Brain pericyte (primary cell): ENCODE measurements at regions not wholly inside any gene's neighbourhood (a gene's known extent, or its start where the extent isn't known, plus 50 kb on each side); places are given as distances from the start of the nearest gene placed in this dataset.
"Not testable (repeated sequence)": the region's sequence is repeated elsewhere in the genome, so short reads cannot be mapped to it uniquely, and the experiment has no call there.

ENCODE experiments used
- DNase-seq: peaks from one replicate; pipeline ENCODE4 v3.0.0-alpha.2; 2012; ENCODE audit warnings: low read depth, low spot score

DNA sequence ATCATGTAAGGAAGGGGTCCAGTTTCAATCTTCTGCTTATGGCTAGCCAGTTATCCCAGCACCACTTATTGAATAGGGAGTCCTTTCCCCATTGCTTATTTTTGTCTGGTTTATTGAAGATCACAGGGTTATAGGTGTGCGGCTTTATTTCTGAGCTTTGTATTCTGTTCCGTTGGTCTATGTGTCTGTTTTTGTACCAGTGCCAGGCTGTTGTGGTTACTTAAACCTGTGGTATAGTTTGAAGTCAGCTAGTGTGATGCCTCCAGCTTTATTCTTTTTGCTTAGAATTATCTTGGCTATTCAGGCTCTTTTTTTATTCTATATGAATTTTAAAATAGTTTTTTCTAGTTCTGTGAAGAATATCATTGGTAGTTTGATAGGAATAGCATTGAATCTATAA, 234.6 kb upstream of the CASK start:
- DNase-seq, result not testable (repeated sequence)

DNA sequence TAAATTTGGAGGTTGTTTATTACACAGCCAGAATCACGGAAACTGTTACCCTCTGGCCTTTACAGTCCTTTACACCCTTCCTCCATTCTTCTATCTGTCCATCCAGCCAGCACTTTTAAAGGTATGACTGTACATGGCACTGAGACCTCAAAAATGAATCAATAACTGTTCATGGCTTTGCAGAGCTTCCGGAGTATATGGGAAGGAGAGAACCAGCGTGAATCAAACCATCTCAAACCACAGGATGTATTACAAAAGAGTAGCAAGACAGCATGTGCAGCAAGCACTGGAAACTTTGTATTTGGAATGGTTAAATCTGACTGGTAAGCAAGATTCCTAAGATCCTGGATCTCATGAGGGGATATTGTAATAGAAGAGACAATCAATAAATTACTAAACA, 228.5 kb upstream of the CASK start:
- no peak for DNase-seq

DNA sequence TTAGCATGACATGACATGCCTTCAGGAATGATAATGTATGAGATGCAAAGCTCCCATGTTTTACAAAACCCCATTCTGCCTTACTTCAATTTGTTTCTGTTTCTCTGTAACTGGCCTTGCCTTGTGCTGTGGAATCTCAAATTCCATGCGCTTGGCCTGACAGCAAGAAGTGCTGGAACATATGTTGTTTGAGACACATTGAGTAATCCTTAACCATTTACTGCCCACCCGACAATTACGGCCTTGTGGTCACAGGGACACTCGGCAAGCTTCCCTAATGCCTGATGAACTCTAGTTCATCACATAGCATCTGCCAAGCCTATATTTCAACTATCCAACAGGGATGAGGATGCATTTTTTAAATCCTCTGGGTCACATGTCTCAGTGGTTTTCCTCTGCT, 226.4 kb upstream of the CASK start:
- DNase-seq, result no peak

DNA sequence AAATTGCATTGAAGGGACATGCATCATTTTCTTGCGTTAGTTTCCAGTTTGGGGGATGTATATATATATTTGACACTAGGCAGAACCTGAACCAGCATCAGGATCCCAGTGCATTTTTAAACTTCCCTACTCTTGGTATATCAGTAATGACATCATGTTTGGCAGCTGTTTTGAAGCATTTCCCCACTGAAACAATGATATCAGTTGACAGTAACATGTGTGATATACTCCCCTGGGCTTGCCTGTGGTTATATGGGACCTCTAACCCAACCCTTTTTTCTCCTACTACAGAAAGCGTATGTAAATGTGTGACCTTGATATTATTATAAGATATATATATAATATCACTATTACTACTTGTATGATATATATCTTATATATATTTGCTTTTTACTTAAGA, 225.9 kb upstream of the CASK start:
- no peak for DNase-seq

DNA sequence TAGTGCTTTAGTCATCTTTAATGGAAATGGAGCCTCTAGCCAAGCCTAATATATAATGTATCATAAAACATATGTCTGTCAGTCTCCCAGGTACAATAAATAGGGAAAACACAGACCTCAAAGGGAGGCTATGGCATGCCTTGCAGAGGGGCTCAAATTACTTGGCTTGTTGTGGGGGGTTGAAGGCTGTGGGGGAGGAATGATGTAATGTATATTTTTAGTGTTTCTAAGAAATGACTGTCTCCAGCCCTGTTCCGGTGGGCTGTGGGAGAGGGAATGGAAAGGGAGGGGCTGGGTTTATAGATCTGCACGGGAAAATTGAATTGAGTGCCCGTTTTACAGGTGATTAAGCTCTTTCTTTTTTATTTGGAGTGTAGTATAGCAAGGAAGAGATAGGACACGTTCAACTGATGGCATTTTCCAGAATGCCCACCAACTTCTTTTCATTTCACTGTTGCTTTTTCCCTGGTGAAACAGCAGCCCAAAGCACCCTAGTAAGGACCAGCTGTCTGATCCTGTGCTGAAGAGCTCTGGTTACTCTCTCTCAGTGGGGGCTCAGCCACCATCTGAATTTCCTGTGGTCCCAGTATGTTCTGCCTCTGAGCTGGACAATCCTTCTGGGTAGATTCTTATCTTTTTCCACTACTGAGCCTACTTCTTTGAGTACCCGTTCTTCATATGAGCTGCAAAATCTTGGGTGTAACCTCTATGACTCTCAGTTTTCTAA, 220.7 kb upstream of the CASK start:
- DNase-seq, result no peak

DNA sequence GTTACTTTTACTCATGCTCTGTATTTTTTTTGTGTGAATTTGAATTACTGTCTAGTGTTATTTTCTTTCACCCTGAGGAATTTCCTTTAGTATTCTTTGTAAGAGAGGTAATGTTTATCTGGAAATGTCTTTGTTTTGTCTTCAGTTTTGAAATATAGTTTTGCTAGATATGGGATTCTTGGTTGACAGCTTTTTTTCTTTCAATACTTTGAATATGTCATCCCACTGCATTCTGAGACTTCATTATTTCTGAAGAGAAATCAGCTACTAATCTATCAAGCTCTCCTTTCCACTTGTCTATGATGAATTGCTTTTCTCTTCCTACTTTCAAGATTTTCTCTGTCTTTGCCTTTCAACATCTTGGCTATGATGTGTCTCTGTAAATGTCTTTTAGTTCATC, 217.0 kb upstream of the CASK start:
- DNase-seq, result no peak

DNA sequence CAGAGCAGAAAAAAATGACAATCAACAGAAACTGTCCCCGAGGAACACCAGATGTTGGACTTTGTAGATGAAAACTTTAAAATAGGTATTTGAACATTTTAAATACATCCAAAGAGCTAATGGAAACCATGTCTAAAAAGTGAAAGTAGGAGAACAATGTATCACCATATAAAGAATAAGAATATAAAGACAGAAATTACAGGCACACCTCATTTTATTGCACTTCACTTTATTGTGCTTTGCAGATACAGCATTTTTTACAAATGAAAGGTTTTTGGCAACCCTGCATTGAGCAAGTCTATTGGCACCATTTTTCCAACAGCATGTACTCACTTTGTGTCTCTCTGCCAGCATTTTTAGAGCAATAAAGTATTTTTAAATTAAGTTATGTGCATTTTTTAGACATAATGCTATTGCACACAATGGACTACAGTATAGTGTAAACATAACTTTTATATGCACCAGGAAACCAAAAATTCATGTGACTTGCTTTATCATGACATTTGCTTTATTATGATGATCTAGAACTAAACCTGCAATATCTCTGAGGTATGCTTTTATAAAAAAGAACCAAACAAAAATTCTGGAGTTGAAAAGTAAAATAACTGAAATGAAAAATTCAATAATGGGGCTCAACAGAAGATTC, 212.4 kb upstream of the CASK start:
- no peak for DNase-seq

DNA sequence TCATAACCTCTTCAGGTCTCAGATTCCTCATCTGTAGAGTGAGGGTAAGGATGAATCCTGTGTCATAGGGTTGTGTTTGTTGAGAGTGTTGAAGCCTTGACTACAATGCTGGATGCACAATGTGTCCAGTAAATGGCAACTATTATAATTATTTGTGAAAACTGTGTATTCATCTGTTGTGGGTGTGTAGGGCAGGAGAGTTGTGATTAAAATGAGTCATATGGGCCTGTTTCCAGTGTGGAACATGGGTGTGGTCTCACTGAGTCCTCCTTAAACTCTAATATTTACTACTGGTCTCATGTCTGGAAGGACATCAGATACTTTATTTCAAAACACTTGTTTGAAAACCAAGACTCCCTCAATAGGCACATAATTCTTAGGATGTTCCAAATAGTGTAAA, 208.5 kb upstream of the CASK start:
- no peak for DNase-seq

DNA sequence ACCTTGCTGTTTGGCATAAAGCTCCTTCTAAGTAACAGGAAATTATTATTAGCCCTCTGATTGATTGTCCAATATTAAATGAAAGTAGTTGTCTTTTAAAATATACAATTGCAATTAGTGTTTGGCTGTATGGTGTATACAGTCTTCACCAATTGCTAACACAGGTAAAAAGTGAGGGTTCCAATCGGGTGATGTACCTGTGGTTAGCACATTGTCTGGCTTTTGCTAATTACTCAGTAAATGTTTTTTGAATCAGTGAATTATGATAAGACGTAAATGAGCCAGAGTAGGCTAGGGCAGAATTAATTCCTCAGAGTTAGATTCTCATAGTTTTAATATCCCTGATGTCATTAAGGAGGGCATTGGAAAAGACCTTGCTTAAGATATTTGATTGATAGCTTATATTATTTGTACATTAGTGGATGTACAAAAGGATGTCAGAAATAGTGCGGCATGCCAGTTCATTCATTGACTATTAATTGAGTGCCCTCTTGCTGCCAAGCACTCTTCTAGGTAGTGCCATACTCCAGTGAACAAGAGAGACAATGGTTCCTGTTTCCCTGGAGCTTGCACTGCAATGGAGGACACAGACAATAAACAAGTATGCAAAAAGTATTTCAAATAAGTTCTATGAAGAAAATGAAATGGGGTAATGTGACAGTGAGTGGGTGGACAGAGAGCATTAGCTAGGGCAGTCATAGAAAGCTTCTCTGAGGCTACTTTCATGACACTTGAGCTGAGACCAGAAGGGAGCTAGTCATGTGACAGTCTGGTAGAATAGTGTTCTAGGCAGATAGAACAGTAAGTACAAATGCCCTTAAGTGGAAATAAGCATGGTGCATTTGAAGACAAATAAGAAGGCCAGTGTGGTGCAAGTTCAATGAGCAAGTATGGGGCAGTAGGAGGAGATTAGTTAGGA, 205.9 kb upstream of the CASK start:
- no peak for DNase-seq

DNA sequence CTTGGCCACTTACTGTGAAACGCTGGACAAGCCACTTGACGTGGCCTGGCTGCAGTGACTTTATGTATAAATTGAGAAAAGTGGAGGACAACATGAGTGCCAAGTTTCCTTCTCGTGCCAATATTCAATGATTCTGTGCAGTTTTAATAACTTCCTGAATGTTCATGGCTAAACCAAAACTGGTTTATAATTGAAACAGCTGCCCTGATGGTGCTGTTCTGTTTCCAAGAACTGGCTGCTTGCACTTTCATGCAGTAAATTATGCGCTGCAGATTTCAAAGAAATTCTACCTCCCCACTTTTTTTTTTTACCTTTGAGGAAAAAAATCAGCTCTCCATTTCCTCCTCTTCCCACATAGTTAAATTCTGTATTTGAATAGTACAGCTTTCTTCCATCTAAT, 205.2 kb upstream of the CASK start:
- DNase-seq, result no peak

DNA sequence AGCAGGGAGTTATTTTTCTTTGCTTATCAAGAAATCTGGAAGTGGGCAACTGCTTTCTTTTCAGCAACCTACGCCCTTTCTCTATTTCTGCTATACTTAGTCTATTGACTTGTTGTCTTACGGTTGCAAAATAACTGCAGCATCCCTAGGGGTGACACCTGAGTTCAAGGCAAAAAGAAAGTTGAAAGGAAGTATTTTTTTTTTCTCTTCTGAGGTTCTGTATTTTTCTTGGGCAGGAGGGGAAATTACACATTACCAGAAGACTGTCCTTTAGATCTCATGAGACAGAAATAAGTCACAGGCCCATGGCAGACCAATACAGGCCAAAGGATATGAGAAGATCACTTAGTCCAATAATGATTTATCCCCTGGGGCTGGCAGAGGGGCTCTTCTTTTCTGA, 204.7 kb upstream of the CASK start:
- DNase-seq, result no peak

DNA sequence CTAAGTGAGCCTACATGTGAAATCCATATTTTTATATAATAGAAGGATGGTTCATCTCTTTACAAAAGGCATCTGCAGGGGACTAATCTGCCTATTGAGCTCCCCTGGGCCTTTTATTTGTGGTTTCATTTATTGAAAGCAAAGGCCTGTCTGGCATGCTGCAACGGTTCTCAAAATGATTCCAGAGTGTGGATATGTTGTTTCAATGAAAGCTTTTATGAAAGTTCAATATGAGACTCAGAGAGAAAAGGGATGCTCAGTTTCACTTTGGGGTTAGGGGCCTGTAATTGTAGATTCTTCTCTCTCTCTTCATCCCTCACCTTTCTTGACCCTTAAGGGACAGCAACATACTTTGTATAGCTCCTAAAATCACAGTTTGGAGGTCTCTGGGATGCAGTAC, 204.2 kb upstream of the CASK start:
- no peak for DNase-seq

DNA sequence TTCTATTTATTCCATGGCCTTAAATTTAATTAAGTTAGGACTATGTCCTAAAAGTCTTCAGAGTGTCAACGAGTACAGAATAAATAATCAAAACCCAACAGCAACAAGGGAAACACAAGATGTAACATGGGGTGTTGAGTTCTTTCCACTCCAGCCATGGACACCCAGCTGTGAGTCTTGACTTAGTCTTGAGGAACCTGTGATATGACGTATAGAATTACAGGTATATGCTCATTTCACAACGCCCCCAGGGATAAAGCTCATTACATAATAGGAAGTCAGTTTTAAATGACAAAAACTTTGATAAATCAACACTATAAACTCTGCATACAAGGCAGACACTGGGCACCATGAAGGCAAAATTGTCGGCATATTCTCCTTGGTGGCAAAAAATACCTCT, 200.0 kb upstream of the CASK start:
- DNase-seq, result no peak

DNA sequence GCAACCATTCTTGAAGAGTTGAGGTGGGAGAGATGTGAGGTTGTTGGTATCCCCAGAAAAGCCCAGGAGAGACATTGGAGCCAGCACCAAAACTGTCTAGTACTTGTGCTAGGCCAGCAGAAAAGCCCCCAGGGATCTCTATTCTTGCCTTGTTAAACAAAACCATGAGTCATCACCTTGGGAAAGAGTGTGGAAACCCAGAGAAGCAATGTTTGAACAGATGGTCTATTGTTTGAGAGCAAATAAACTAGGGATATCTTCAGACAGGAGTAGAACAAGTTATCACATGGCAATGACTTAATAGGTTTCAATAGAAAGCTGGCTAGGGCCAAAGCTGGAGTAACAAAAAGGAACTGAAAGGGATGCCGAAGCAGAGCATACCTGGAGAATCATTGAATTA, 195.7 kb upstream of the CASK start:
- peak; percentile 49 for DNase-seq

DNA sequence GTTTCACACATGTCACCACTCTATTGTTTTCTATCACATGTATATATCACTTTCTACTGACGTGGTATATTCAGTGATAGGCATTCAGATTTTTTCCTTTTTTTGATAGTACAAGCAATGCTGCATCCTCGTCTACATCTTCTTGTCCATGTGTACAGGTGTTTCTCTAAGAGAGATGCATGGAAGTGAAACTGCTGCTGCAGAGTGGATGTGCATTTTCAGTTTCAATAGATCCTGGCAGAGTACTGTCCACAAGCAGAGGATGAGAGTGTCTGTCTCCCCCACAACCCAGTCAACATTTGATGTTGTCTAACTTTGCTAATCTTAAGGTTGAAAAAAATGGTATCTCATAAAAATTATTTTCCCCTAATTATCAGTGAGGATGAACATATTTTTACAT, 194.0 kb upstream of the CASK start:
- DNase-seq, result no peak

DNA sequence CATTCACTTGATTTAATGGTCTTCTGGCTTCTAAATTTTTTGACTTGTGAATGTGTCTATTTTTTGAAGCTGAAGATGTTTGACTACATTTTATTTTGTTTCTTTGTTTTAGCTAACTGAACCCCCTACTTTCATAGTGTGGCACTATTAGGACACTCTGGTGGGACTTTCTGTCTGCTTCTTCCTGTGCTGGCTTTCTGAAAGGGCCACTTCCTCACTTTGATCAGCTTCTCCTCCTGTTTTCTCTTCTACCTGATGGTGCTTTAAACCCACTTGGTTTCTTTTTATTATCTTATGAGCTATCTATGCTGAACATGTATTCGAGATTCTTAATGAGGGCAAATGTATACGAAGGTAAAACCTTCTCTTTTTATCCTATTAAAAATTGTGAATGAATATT, 186.1 kb upstream of the CASK start:
- DNase-seq, result no peak

DNA sequence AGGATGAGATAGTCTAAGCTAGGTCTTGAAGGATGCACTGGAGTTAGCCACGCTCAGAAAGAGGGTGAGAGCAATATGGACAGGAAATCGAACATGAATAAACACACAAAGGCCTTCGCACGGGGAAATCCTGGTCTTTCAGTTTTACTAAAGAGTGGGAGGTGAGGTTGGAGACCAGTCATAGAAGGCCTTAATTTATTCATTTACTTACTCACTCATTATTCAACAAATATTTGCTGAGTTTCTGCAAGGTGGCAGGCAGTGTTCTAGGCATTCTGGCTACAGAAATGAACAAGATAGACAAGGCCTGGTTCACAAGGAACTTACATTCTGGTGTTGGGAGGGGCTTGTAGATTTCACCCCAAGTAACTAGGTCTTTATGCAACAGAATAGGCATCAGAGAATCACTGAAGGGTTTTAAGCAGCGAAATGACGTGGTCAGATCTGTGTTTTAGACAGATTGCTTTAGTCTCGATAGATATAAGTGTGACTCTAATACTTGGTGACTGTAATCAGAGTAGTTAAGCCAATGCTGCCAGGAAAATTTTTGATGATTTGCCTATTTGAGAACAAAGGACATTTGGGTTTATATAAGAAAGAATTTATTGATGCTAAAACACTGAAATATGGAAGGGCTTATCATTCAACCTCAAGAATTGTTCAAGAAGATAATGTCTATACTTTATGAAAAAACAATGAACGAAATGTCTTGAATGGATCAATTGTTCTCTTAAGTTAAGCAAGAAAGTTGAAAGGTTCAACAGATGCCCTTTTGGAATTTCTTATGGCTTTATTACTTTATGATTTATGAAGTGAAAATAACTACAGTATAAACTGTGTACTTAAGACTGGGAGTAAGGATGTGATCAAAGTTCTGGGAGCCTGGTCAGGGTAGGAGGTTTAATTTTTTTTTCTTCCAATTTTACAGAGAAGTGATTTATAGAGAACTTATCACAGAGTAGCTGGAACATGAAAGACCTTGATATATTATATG, 184.4 kb upstream of the CASK start:
- DNase-seq, result no peak

DNA sequence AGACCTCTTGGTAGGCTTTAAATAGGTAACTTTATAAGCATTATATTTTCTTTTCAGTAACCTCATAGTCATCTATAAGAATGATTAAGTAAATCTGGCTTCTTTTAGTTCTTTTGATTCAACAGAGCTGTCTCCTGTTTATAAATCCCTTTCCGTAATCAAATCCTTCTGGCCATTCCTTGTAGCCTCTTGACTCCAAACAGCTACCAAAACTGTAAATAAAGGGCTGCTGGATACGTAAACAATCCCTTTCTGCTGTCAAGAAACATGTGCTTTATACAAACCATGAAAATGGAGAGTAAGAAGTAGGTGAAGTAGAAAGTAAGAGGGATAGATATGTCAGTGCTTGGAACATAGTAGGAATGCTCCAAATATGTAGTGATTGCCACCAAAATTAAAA, 183.2 kb upstream of the CASK start:
- DNase-seq, result no peak

DNA sequence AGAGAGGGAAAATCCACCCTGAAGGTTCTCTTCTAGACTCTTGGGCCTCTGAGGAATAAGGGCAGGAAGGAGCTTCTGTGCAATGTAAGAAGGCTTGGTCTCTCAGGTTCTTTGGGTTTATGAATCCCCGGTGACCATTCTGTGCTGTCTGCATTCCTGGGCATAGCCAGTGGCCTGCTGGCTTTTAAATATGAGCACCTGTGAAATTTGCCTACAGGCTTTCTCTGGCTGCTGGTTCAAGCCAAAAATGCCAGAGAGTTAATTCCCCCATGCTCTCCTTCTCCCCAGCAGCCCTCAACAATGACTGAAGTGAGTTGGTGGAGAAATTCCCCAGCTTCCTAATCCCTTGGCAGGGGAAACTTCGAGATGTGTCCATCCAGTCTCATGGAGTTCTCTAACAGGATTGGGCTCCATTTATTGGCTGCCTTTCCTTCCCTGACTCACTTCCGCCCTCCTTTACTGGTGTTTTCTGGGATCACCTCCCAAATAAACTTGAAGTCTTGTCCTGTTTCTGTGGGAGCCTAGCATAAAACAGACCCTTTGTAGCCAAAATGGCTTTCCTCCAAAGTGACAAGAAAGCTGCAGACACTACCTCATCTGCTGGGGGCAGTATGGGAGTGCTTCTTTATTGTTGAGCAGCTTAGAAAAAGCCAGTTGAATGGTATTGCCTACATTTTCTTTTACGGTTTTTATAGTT, 179.4 kb upstream of the CASK start:
- no peak for DNase-seq

DNA sequence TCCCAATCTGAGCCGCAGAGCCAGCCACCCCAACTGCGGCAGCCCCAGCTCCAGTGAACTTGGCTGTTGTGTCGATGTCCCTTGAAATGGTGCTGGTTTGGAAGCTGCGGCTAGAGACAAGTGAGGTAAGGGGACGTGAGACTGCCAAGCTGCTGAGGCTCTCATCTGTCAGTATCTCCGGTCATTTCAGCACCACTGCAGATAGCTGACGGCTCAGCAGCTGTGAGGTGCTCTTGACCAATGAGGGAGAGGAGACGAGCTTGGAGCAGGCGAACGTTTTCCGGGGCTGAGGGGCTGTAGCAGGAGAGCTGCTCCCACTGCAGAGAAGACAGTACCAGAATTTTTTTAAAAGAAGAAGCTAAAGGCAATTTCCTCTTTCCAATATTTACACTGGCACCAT, 175.5 kb upstream of the CASK start:
- no peak for DNase-seq

DNA sequence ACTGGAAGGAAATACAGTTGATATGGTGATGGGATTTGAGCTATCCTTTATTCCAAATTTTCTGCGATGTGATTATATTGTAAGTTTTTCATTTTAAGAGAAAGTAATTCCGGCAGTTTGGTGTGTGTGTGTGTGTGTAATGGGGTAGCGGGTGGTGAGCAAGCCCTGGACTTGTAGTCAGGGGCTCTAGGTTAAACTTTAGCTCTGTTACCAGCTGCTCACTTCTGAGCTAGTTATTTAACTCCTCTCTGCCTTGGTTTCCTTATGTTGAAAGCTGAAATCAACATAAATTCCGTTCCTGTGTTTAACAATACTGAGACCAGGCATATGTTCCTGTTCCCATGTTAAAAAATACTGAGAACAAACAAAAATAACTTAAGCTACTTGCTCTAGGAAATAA, 174.1 kb upstream of the CASK start:
- DNase-seq, result no peak
